IMR-90 (cell line): ENCODE measurements at regions not wholly inside any gene's neighbourhood (a gene's known extent, or its start where the extent isn't known, plus 50 kb on each side); places are given as distances from the start of the nearest gene placed in this dataset.

Source experiments
- MAFK ChIP-seq: IDR thresholded peaks from 2 replicates; pipeline ENCODE4 v1.6.1; 2012; ENCODE audit warnings: low read depth, low read length, improper control_type of control experiment
- NFE2L2 ChIP-seq: fragments of 150-350 bp; IDR thresholded peaks from 2 replicates; pipeline ENCODE4 v1.6.1; 2016; ENCODE audit warnings: low read depth, mild to moderate bottlenecking, low read length
- POLR2A ChIP-seq: IDR thresholded peaks from 2 replicates; pipeline ENCODE4 v1.6.1; 2012; ENCODE audit warnings: mild to moderate bottlenecking, low read depth, low read length
- RAD21 ChIP-seq: IDR thresholded peaks from 2 replicates; pipeline ENCODE4 v1.6.1; 2012; ENCODE audit warnings: low read length, improper control_type of control experiment
- USF2 ChIP-seq: fragments of 150-350 bp; IDR thresholded peaks from 2 replicates; pipeline ENCODE4 v1.6.1; 2017; ENCODE audit warnings: mild to moderate bottlenecking, antibody characterized with exemption, low read length, low read depth
- TF ChIP-seq, protein P1 (sequence below): conservative IDR thresholded peaks from 2 replicates; pipeline ENCODE4 v1.5.1; 2012; ENCODE audit warnings: mild to moderate bottlenecking, low read depth, low read length, improper control_type of control experiment

DNA sequence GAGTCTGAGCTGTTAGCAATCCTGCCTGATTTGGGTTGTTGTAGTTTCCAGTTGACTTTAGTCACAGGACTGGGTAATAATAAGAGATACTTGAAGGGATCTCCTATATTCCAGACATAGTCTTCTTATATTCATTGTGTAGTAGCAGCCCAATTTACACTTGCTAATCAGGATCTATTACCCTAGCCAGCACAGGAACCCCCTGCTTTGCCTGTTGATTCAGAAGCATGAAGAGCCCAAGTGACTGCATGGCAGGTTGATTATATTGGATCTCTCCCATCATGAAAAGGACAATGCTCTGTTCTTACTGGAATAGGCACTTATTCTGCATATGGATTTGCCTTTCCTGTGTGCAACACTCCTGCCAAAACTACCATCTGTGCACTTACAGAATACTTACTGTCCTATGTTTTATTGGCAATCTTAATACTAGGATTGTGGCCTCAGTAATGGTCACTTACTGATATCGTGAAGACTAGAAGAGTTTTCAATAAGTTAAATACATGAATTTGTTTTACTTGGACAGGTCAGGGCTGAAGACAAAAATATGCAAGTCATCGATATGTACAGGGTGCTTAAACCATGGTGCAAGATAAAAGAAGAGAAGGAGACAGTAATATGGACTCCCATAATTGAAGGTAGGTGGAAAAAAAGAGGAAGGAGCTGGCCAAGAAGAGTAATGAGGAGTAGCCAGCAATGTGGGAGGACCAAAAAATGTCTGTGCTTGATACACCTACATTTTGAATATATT is 304.1 kb downstream of the MCTP2 start:
- TF ChIP-seq POLR2A (no peak), NFE2L2 (peak; percentile 46; the same call in 1 of the 2 replicates), USF2 (no peak), MAFK (no peak), RAD21 (no peak)
- TF ChIP-seq, protein P1, sequence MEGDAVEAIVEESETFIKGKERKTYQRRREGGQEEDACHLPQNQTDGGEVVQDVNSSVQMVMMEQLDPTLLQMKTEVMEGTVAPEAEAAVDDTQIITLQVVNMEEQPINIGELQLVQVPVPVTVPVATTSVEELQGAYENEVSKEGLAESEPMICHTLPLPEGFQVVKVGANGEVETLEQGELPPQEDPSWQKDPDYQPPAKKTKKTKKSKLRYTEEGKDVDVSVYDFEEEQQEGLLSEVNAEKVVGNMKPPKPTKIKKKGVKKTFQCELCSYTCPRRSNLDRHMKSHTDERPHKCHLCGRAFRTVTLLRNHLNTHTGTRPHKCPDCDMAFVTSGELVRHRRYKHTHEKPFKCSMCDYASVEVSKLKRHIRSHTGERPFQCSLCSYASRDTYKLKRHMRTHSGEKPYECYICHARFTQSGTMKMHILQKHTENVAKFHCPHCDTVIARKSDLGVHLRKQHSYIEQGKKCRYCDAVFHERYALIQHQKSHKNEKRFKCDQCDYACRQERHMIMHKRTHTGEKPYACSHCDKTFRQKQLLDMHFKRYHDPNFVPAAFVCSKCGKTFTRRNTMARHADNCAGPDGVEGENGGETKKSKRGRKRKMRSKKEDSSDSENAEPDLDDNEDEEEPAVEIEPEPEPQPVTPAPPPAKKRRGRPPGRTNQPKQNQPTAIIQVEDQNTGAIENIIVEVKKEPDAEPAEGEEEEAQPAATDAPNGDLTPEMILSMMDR: no peak
